CD4-positive, alpha-beta memory T cell (primary cell): ENCODE measurements at regions not wholly inside any gene's neighbourhood (a gene's known extent, or its start where the extent isn't known, plus 50 kb on each side); places are given as distances from the start of the nearest gene placed in this dataset.

Experiments used
- CTCF ChIA-PET: fragments of 350-600 bp; sonication (Branson Sonifier 250); formaldehyde crosslinking; loops from one replicate; lab custom pipeline; 2021; ENCODE audit warnings: inconsistent platforms; ENCODE audit not compliant: partially characterized antibody; lab: Charles Lee
- POLR2A ChIA-PET: fragments of 350-600 bp; sonication (Branson Sonifier 250); formaldehyde crosslinking; loops from one replicate; lab custom pipeline; 2021; ENCODE audit not compliant: partially characterized antibody; lab: Charles Lee
- DNase-seq, 5 donors: peaks; one replicate each; pipeline versions ENCODE4 v3.0.0 to v3.0.0-alpha.2; 2020 to 2022; ENCODE audit warnings: mixed read lengths in 1 of 5
- H3K27ac ChIP-seq: one replicate; pipeline ENCODE4 v1.7.0; 2013; ENCODE audit warnings: low read depth, low read length
- H3K27me3 ChIP-seq: 2 replicates; pipeline ENCODE4 v1.7.0; 2013; ENCODE audit warnings: mild to moderate bottlenecking, low read length, moderate library complexity; ENCODE audit not compliant: insufficient read depth
- H3K36me3 ChIP-seq: 2 replicates; pipeline ENCODE4 v1.7.0; 2013; ENCODE audit warnings: mild to moderate bottlenecking, low read length, moderate library complexity; ENCODE audit not compliant: insufficient read depth
- H3K4me1 ChIP-seq: 2 replicates; pipeline ENCODE4 v1.7.0; 2013; ENCODE audit warnings: mild to moderate bottlenecking, low read length, moderate library complexity; ENCODE audit not compliant: insufficient read depth
- H3K4me3 ChIP-seq, 2 donors: one replicate each; pipeline ENCODE4 v1.7.0; 2013; ENCODE audit warnings: low read length in 2 of 2, mild to moderate bottlenecking in 1 of 2
- H3K9me3 ChIP-seq, 2 donors: one replicate each; pipeline ENCODE4 v1.7.0; 2013; ENCODE audit warnings: low read length in 2 of 2, control low read depth in 1 of 2; ENCODE audit not compliant: control insufficient read depth in 1 of 2
- H3K27ac Mint-ChIP-seq, 7 donors: one replicate each; pipeline ENCODE4 v1.8.0; 2020 to 2021; ENCODE audit warnings: mixed read lengths in 7 of 7, mild to moderate bottlenecking in 6 of 7, inconsistent platforms in 3 of 7, moderate library complexity in 3 of 7
- H3K27me3 Mint-ChIP-seq, 2 donors: one replicate each; pipeline ENCODE4 v1.8.0; 2020 to 2021; ENCODE audit warnings: mixed read lengths in 2 of 2
- H3K36me3 Mint-ChIP-seq, 2 donors: one replicate each; pipeline ENCODE4 v1.8.0; 2020 to 2021; ENCODE audit warnings: mixed read lengths in 2 of 2, inconsistent platforms in 1 of 2, mild to moderate bottlenecking in 1 of 2
- H3K4me1 Mint-ChIP-seq, 4 donors: one replicate each; pipeline ENCODE4 v1.8.0; 2020 to 2021; ENCODE audit warnings: mixed read lengths in 4 of 4, mild to moderate bottlenecking in 1 of 4
- H3K4me3 Mint-ChIP-seq, 8 donors: one replicate each; pipeline ENCODE4 v1.8.0; 2020 to 2021; ENCODE audit warnings: mixed read lengths in 8 of 8, mild to moderate bottlenecking in 7 of 8, moderate library complexity in 6 of 8, inconsistent platforms in 3 of 8
- H3K9me3 Mint-ChIP-seq, 8 donors: one replicate each; pipeline ENCODE4 v1.8.0; 2020 to 2021; ENCODE audit warnings: mixed read lengths in 8 of 8, mild to moderate bottlenecking in 5 of 8, inconsistent platforms in 3 of 8, moderate library complexity in 1 of 8
- intact Hi-C: fragments of 100-400 bp; cut with micrococcal nuclease; formaldehyde crosslinking; loops from one replicate; pipeline ENCODE4 v1.15.1; 2023

DNA sequence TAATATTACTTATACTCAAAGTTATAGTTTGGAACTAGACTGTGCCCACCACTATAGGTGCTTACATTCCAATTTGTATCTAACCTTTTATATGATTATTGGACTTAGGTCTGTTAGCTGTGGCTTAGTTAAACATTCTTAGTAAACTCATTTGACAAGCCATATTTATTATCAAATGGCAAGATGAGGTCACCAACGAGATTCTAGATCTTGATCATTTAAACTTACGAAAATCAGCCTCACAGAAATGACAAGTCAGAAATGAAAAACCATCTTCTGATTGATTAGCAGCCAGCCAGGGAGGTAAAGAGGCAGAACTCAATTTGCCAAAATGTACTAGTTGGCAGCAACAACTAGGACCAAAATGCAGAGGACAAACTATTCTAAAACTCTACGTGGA, 100.4 kb upstream of the STK17B start:
- H3K4me1 ChIP-seq, result peaks cover 72% of the 10 kb centered on the region
- intact Hi-C loops, result no loop called here
- no peak overlapping the region for H3K27ac ChIP-seq
- peaks cover 51 to 77% (median 63%) of the 10 kb centered on the region in 4 donors for H3K4me1 Mint-ChIP-seq
- no peaks in the 10 kb centered on the region for H3K36me3 Mint-ChIP-seq
- H3K4me3 ChIP-seq, result no peak overlapping the region
- no peaks in the 10 kb centered on the region for H3K9me3 ChIP-seq
- no peaks in the 10 kb centered on the region for H3K27me3 ChIP-seq
- no peak for DNase-seq
- CTCF ChIA-PET, result interaction anchor here (1.0 to 1.5 kb wide), 7 partner anchors 31 to 197 kb away, joined by 3 to 5 read pairs (median 4); no protein-coding TSS in a partner anchor
- no peaks in the 10 kb centered on the region for H3K36me3 ChIP-seq
- no peak overlapping the region for H3K4me3 Mint-ChIP-seq
- H3K9me3 Mint-ChIP-seq, result no peaks in the 10 kb centered on the region
- H3K27me3 Mint-ChIP-seq, result no peaks in the 10 kb centered on the region
- peak overlapping the region in 2 of 7 donors; percentile 19 to 75 for H3K27ac Mint-ChIP-seq
- POLR2A ChIA-PET, result interaction anchor here (0.9 to 1.5 kb wide), 4 partner anchors 11 to 140 kb away, joined by 3 to 5 read pairs (median 4); partner anchors contain the start of gene STK17B

DNA sequence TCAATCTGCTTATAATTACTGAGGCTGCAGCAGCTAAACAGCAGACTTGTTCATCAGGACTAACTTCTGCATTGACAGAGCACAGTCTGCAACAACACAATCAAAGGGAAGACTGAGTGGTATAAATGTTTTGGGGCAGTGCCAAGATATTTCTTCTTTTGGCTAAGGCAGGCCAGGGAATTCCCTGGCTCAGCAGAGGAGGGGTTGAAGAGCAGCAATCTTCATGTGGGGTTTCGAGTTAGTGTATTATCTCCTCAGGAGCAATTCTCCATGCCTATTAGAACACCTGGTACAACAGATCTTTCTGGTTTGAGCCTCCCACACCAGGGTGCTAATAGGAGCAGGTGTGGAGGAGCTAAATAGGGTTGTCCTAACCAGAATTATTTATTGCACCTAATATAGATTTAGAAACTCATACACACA, 103.0 kb upstream of the STK17B start:
- peak in 4 of 5 donors; percentile 28 to 64 (median 38) for DNase-seq
- Mint-ChIP-seq H3K4me1 (peaks cover 42 to 70% (median 47%) of the 10 kb centered on the region in 4 donors), H3K27ac (peak overlapping the region; percentile 81 to 96 (median 92)), H3K4me3 (peak overlapping the region in 7 of 8 donors; percentile 9 to 89 (median 72)), H3K9me3 (no peaks in the 10 kb centered on the region), H3K27me3 (no peaks in the 10 kb centered on the region), H3K36me3 (no peaks in the 10 kb centered on the region)
- intact Hi-C loops, result loop anchor here (1.0 kb wide), 1 partner anchor 11 kb away; no protein-coding TSS in a partner anchor
- Histone ChIP-seq H3K27ac (peak overlapping the region; percentile 19), H3K27me3 (no peaks in the 10 kb centered on the region), H3K36me3 (no peaks in the 10 kb centered on the region), H3K9me3 (no peaks in the 10 kb centered on the region), H3K4me1 (peaks cover 49% of the 10 kb centered on the region), H3K4me3 (peak overlapping the region in 1 of 2 donors; percentile 5)
- POLR2A ChIA-PET, result interaction anchor here (0.7 to 6.5 kb wide), 20 partner anchors 11 to 205 kb away, joined by 3 to 83 read pairs (median 5); partner anchors contain the start of genes DNAH7 and STK17B
- CTCF ChIA-PET, result interaction anchor here (1.0 to 8.5 kb wide), 13 partner anchors 10 to 195 kb away, joined by 3 to 149 read pairs (median 11); no protein-coding TSS in a partner anchor

DNA sequence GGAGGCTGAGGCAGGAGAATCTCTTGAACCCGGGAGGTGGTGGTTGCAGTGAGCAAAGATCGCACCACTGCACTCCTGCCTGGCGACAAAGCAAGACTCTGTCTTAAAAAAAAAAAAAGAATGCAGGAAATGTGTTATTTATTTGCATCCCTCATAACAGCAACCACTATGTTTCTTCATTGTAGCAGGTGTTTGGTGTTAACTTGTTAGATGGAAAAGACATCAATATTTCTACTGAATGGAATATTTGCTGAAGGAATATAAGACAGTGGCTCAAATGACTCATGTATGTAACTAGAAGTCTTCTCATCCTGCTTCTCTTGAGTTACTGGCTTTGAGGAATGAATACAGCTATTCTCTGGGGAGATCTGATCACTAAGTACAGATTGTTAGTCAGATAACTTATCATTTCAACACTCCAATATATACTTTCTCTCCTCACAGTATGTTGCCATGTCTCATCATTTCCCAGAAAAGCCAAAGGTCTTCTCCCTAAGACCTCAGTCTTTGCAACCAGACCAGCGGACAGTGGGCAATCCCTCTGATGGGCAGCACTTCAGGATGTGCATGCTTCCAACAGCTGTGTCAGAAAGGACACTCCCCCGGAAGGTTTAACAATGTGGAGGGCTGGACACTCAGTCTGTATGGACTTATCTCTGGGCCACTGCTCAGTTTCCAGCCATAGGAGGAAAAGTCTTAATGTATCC, 104.4 kb upstream of the STK17B start:
- H3K9me3 Mint-ChIP-seq, result no peaks in the 10 kb centered on the region
- peaks cover 38% of the 10 kb centered on the region for H3K4me1 ChIP-seq
- ChIA-PET CTCF (interaction anchor here (0.7 to 8.5 kb wide), 46 partner anchors 8 to 207 kb away, joined by 3 to 149 read pairs (median 5); partner anchors contain the start of genes DNAH7 and STK17B), POLR2A (interaction anchor here (0.8 to 6.5 kb wide), 28 partner anchors 9 to 207 kb away, joined by 3 to 83 read pairs (median 7); partner anchors contain the start of genes DNAH7 and STK17B)
- no peaks in the 10 kb centered on the region for H3K27me3 Mint-ChIP-seq
- intact Hi-C loops, result loop anchor here (5.0 kb wide), 2 partner anchors 62 to 177 kb away; no protein-coding TSS in a partner anchor
- H3K4me3 ChIP-seq, result peak overlapping the region; percentile 25 to 42
- H3K36me3 ChIP-seq, result no peaks in the 10 kb centered on the region
- peak overlapping the region; percentile 61 to 89 (median 79) for H3K4me3 Mint-ChIP-seq
- H3K9me3 ChIP-seq, result no peaks in the 10 kb centered on the region
- peak in 2 of 5 donors; percentile 24 to 41 for DNase-seq
- peak overlapping the region; percentile 81 to 96 (median 94) for H3K27ac Mint-ChIP-seq
- H3K36me3 Mint-ChIP-seq, result no peaks in the 10 kb centered on the region
- H3K27ac ChIP-seq, result peak overlapping the region; percentile 37
- H3K27me3 ChIP-seq, result no peaks in the 10 kb centered on the region
- peaks cover 33 to 64% (median 38%) of the 10 kb centered on the region in 4 donors for H3K4me1 Mint-ChIP-seq

DNA sequence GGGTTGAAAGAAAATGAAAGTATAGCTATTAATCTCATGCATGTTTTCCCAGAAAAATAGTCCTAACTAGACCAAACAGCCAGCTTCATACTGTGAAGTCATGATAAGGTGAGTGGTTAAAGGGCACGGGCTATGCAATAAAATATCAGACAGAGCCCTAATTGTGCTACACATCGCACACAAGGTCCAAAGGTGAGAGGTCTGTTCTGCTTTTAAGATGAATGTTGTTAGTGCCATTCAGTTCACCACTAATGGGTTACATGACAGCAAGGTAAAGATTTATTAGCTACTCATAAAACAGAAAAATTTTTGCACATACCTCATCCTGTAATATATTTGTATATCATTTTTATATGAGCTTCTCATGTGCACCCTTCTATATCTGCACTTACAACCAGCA, 105.0 kb upstream of the STK17B start:
- peaks cover 33 to 64% (median 36%) of the 10 kb centered on the region in 4 donors for H3K4me1 Mint-ChIP-seq
- POLR2A ChIA-PET, result interaction anchor here (0.8 to 6.5 kb wide), 27 partner anchors 8 to 203 kb away, joined by 3 to 83 read pairs (median 8); partner anchors contain the start of gene STK17B
- Histone ChIP-seq H3K27me3 (no peaks in the 10 kb centered on the region), H3K4me1 (peaks cover 38% of the 10 kb centered on the region), H3K27ac (peak overlapping the region; percentile 37), H3K4me3 (peak overlapping the region; percentile 25 to 42), H3K9me3 (no peaks in the 10 kb centered on the region), H3K36me3 (no peaks in the 10 kb centered on the region)
- H3K27ac Mint-ChIP-seq, result peak overlapping the region; percentile 65 to 96 (median 92)
- H3K9me3 Mint-ChIP-seq, result no peaks in the 10 kb centered on the region
- peak overlapping the region; percentile 61 to 89 (median 79) for H3K4me3 Mint-ChIP-seq
- DNase-seq, result no peak
- no peaks in the 10 kb centered on the region for H3K27me3 Mint-ChIP-seq
- CTCF ChIA-PET, result interaction anchor here (0.7 to 8.5 kb wide), 43 partner anchors 9 to 208 kb away, joined by 3 to 149 read pairs (median 6); partner anchors contain the start of genes DNAH7 and STK17B
- intact Hi-C loops, result loop anchor here (5.0 kb wide), 2 partner anchors 61 to 176 kb away; no protein-coding TSS in a partner anchor
- H3K36me3 Mint-ChIP-seq, result no peaks in the 10 kb centered on the region

DNA sequence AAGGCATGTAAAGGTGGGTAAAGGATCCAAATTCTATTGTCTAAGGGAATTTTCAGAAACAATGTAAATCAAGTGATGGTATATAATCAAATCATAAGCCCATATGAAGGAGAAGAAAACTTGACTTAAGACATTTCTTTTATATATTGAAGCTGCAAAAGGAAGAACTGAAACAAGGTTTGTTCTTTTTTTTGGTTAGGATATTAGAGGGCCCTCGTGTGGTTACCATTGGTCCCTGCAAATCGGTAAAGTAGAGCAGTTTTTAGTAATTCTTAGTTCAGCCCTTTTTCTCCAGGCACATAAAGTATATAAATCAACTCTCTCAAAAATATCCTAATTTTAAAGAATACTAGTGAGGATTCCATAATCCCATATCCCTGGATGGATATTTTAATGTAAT, 105.6 kb upstream of the STK17B start:
- ChIA-PET CTCF (interaction anchor here (0.6 to 8.5 kb wide), 37 partner anchors 9 to 1184 kb away, joined by 3 to 149 read pairs (median 6); partner anchors contain the start of genes DNAH7 and STK17B), POLR2A (interaction anchor here (0.7 to 6.5 kb wide), 26 partner anchors 9 to 204 kb away, joined by 3 to 83 read pairs (median 10); partner anchors contain the start of gene STK17B)
- no peaks in the 10 kb centered on the region for H3K9me3 ChIP-seq
- Mint-ChIP-seq H3K36me3 (no peaks in the 10 kb centered on the region), H3K4me1 (peaks cover 30 to 60% (median 36%) of the 10 kb centered on the region in 4 donors), H3K27ac (peak overlapping the region; percentile 21 to 95 (median 81)), H3K27me3 (no peaks in the 10 kb centered on the region), H3K4me3 (peak overlapping the region in 5 of 8 donors; percentile 0 to 75 (median 40)), H3K9me3 (no peaks in the 10 kb centered on the region)
- H3K4me1 ChIP-seq, result peaks cover 38% of the 10 kb centered on the region
- intact Hi-C loops, result loop anchor here (1.0 to 5.0 kb wide), 8 partner anchors 37 to 199 kb away; no protein-coding TSS in a partner anchor
- H3K36me3 ChIP-seq, result no peaks in the 10 kb centered on the region
- peak overlapping the region; percentile 34 for H3K27ac ChIP-seq
- no peak overlapping the region for H3K4me3 ChIP-seq
- H3K27me3 ChIP-seq, result no peaks in the 10 kb centered on the region
- DNase-seq, result peak; percentile 46 to 70 (median 64)

DNA sequence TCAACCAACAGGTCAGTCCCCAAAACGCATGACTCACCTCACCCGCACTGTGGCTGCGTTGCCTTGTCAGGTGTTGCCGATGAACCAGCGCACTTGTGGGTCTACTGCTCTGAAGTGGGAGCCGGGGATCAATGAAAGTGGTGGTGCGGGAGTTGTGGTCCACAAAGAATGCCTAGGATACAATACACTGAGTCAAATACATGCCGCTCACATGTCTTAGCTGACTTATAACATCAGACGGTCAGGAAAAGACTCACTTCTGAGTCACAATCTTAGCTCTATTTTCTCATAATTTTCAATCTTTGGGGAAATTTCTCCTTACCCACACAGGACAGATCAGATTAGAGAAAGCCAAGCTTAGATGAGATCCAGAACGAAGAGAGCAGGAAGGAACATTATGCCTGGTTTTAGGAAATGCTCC, 107.1 kb upstream of the STK17B start:
- ChIA-PET POLR2A (interaction anchor here (0.6 to 6.5 kb wide), 8 partner anchors 25 to 200 kb away, joined by 3 to 83 read pairs (median 4); partner anchors contain the start of gene STK17B), CTCF (interaction anchor here (0.8 to 8.5 kb wide), 19 partner anchors 12 to 211 kb away, joined by 3 to 149 read pairs (median 5); partner anchors contain the start of genes DNAH7 and STK17B)
- no peaks in the 10 kb centered on the region for H3K36me3 ChIP-seq
- Mint-ChIP-seq H3K4me3 (peak overlapping the region in 5 of 8 donors; percentile 30 to 55 (median 49)), H3K9me3 (no peaks in the 10 kb centered on the region), H3K27me3 (no peaks in the 10 kb centered on the region), H3K27ac (peak overlapping the region in 6 of 7 donors; percentile 14 to 76 (median 34)), H3K4me1 (peaks cover 30 to 56% (median 38%) of the 10 kb centered on the region in 4 donors), H3K36me3 (no peaks in the 10 kb centered on the region)
- H3K4me3 ChIP-seq, result no peak overlapping the region
- no peak overlapping the region for H3K27ac ChIP-seq
- H3K9me3 ChIP-seq, result no peaks in the 10 kb centered on the region
- no peaks in the 10 kb centered on the region for H3K27me3 ChIP-seq
- peaks cover 35% of the 10 kb centered on the region for H3K4me1 ChIP-seq
- intact Hi-C loops, result loop anchor here (5.0 kb wide), 2 partner anchors 59 to 174 kb away; no protein-coding TSS in a partner anchor
- DNase-seq, result peak in 1 of 5 donors; percentile 80
